DMS 273 treated with DMSO at 0.1 percent for 48 hours (cell line): ENCODE measurements at regions not wholly inside any gene's neighbourhood (a gene's known extent, or its start where the extent isn't known, plus 50 kb on each side); places are given as distances from the start of the nearest gene placed in this dataset.
"Not testable (repeated sequence)": the region's sequence is repeated elsewhere in the genome, so short reads cannot be mapped to it uniquely, and the experiment has no call there.

Experiments
- DNase-seq: peaks from one replicate; lab custom pipeline; 2025; lab: John Stamatoyannopoulos, UW

DNA sequence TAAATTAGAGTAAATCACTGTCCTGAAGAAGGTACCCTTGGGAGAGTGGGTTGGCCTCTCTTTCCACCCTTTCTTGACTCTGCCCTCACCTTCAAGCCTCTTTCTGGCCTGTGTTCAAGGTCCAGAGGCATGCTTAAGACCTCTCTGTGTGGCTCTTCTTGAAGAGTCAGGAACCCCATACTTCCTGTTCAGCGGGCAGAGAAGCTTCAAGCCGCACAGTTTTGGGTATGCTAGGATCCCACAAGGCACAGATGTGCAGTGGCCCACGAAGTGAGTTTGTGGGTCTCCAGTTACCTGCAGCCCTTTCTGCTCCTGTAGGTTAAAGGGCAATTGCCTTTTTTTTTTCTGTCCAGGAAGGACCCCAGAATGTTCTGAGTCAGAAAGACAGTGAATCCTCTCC is 113.7 kb downstream of the PPIAL4A start:
- DNase-seq = not testable (repeated sequence)

DNA sequence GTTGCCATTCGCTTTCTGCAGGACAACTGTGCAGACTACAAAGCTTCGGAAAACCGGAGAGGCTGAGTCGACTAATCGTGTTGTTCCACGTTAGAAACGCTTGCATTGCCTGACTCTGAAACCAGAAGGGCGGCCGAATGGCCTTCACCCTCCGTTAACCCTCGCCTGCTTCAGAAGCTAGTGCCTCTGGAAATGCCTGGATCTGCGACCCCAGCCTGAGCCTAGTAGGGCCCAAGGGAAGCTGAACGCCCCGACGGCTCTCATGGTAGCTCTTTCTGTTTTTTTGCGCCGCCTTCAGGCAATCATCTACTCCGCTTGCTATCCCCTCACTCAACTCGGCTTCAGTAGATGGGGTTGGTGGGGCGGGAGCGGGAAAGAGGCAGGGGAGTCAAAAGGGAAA is 117.3 kb downstream of the PPIAL4A start:
- DNase-seq = not testable (repeated sequence)

DNA sequence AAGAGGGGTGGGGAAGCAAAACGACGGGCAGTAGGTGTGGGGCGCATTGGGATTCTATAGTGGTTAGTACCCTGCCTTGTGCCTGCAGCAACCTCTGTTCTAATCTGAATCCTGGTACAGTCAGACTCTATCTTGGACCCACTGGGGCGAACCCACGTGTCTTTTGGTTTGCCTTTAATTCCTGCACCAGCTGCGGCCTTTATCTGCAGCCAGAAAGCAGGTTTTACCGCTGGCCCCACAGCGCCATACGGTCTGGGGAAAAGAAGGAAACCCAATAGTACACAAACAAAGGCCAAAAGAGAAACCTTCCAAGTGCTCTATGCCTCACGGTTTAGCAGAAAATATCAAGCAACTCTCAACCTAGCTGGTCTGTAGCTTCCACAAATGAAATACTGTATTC is 118.2 kb downstream of the PPIAL4A start:
- DNase-seq = not testable (repeated sequence)

GRCh38 chr1:121008512-121009215 is 119.1 kb downstream of the PPIAL4A start:
- not testable (repeated sequence) for DNase-seq

GRCh38 chr1:121009216-121010057 is 119.9 kb downstream of the PPIAL4A start:
- not testable (repeated sequence) for DNase-seq

DNA sequence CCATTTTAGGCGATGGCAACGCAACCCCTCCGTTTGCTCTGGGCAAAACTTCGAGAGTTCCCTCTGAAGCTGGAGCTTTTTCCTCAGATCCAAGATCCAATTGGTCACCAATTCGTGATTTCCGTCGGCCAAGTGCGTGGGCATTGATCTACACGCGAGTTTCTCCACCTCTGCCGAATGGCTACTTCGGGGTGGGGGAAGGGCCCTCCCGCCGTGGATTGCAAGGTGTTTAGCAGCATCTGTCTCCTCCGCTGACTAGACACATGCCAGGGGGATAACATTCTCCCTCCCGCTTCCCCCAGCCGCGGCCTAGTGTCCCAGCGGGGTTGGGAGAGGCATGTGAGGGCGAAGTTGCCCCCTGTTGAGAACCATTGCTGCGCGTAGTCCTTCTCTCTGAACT is 120.6 kb downstream of the PPIAL4A start:
- DNase-seq = not testable (repeated sequence)

DNA sequence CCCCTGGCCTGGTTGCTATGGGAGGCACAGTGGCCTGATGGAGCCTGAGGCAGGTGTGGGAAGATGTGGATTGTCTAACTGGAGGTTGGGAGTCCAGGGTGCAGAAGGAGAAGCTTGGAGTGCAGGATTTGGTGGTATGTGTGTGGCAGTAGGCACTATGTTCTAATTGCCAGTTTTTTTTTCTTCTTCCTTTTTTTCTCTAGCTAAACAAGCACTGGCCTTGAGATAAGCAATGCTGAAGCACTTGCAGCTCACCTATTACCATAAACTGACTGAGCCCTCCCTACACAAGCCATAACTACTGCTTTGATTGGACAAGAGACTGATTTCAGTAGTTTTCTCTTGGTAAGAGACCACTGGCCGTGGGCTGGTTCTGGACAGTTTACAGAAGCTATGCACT is 123.6 kb downstream of the PPIAL4A start:
- not testable (repeated sequence) for DNase-seq

GRCh38 chr1:121016182-121017028 is 126.8 kb downstream of the PPIAL4A start:
- DNase-seq = peak; percentile 59

DNA sequence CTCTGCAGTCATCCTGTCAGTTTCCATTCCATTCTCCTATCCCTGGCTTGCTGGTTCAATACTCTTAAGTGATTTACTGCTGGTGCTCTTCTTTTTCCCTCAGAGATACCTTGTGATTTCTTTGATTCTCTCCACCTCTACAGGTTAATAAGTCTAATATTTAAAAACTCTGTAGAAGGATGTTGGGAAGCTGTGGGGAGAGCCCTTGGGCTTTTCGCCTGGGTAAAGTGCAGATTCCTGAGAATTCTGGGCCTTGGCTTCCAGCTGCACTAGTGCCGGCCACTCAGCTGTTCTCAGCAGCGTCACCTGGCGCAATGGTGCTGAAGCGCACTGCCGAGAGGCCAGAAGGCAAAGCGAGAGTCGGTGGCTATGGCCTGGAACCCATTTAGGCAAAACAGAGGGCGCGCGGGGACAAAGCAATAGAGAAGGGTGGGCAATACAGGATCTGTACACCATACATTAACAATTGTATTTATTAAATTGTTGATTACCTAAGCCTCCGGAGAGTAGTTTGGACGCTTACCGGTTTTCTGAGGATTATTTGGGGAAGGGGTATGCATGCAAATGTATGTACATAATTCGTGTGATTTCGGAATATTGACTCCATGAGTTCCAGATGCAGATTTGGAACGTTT is 130.3 kb downstream of the PPIAL4A start:
- DNase-seq = not testable (repeated sequence)

DNA sequence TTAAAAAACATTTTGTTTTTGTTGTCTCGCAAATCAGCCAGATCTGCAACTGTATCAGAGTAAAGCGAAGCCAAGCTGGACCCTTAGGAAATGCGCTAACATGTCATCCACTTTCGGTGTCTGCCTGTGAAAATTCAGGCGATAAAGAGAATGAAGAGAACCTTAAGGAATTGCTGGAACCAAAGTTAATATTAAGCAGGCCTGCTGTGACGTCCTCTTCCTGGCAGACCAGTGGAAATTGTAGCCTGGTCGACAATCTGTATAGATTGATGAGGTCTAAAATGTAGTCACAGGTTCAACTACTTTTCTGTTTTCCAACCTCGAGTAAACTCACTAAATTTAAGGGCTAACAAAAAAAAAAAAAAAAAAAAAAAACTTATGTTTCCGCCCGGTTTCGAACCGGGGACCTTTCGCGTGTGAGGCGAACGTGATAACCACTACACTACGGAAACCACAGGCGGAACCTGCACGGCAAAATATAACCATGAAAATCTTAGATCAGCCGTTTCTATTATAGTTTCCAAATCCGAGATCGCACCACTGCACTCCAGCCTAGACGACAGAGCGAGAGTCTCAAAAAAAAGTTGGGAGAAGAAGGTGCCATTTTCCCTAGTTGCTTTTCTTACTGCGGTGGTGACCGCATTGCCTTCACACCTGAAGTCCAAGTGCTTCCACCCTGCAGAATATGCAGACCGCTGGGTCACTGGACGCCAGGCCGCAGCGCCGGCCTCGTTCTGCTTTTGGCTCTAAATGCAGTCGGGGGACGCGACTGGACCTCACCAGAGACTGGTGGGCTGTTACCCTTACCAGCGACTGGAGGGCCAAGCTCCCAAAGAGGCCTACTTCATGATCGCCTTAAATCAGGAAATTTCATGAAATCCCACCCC is 131.0 kb downstream of the PPIAL4A start:
- peak; percentile 1 for DNase-seq

DNA sequence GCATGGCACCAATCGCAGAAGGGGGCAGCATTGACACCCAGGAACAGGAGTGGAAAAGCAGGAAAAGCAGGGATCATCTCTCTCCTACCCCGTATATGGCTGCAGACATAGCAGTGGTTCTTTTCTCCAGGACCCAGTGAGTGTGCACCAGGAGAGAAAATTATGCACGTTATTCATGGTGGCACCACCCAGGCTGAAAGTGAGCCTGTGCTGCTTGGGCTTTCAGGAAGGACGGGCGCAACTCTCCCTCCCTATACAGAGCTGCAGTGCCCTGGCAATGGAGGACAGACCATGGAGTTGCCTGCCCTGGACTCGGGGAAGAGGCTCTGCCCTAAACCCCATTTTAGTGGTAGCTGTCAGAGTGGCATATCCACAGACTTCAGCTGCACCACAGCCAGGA is 132.1 kb downstream of the PPIAL4A start:
- not testable (repeated sequence) for DNase-seq

GRCh38 chr1:121032878-121033494 is 143.4 kb downstream of the PPIAL4A start:
- not testable (repeated sequence) for DNase-seq

GRCh38 chr1:121036792-121037191 is 147.2 kb downstream of the PPIAL4A start:
- not testable (repeated sequence) for DNase-seq

DNA sequence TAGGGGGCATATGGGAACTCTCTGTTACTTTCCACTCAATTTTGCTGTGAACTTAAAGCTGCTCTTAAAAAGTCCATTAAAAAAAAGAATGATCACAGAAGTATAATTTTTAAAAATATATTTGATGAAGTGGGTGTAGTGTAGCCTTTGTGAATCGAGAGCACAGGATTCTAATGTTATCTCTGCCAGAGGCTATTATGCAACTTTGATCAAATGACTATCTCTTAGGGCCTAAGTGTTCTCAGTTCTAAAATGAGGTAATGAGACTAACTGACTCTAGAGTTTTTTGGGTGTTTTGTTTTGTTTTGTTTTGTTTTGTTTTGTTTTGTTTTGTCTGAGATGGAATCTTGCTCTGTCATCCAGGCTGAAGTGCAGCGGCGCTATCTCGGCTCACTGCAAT is 143.2 kb downstream of the FAM72B start:
- not testable (repeated sequence) for DNase-seq

DNA sequence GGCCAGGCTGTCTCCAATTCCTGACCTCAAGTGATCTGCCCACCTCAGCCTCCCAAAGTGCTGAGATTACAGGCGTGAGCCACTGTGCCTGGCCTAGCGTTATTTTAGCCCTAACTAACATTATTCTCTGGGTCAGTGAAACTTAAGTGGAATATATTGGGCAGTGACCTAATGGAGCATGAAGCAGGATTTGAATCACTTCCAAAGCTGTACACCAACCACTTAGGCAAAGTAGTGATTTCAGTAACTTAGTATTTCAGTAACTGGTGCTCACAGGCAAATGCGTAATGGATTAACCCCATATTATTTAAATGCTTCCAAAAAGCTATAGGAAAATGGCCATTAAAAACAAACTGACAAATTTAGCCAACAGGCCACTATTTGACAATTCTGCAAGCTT is 142.6 kb downstream of the FAM72B start:
- not testable (repeated sequence) for DNase-seq

DNA sequence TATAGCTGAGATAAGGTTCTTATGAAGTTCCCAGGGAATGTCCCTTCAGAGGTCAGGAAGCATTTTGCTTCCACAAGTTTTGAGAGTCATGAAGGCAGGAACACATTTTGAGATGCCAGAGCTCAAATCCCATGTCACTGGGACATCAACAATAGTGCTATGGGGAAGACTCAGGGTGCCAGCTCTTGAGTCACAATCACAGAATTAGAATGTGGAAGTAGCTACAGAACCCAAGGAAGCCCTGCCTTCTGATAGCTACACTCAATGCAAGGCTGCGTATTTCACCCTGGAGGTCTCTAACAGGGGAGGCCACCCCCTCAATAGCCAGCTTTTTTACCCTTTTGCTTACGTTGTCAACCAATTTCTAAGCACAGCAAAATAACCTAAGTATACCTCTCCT is 141.3 kb downstream of the FAM72B start:
- DNase-seq = not testable (repeated sequence)

DNA sequence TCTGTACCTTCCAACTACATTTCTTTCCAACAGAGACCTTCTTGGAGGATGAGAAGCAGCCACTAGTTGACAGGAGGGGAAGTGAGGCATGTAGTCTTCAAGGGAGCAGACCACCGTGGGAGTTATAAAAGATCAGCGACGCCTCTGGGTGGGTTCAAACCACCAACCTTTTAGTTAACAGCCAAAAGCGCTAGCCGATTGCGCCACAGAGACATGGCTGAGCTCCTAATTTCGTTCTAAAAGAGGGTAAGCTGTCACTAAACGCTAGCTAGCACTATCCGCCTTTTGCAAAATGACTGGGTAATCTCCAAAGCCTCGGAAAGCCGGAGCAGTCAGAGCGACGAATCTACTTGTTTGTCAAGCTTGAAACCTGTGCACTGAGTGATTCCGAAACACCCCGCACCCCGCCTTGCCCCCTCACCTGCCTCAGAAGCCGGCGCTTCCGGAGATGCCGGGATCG is 135.8 kb downstream of the FAM72B start:
- DNase-seq = not testable (repeated sequence)

DNA sequence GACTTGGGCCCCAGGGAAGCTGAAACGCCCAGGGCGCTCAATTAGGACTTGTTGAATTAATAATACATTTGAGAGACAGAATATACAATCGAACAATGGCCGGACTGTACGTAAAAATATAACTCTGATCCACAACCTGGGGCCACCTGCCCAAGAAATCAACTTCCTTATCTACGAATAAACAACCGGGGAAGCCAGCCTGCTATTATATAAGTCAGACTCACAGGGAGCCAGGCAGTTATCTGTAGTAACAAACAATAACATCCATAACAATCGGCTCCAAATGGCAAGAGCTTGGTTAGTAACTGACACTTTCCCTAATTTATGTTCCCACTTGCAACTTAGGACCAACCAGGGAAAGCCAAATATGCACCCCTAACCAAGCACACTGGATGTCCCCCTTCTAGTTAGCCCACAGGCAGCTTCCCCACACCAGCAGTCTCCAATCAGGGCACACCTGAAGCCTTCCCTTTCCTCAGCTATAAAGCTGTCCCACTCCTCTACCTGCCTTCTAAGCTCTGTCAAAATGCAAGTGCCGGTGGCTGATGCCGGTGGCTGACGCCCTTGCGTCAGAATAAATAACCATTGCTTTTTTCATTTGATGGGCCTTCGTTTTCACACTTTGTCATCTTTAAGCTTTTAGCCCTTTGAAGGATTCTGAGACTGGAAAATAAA is 135.2 kb downstream of the FAM72B start:
- DNase-seq = not testable (repeated sequence)

DNA sequence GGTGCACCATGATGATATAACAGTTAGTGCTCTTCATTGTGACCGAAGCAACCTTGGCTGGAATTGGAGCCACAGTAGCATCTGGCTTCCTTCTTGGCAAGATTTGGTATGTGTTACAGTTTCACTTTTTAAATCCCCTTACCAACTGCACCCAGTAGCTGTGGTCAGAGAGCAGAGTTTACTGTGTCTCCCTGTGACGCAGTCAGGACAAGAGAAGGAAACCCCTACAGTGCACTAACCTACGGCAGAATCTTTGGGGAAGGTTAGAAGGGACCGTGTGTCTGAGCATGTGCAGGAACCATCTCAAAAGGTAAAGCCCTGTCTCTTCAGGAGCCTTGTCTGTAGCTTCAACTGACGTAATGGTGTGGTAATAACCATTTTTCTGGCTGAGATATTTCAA is 134.0 kb downstream of the FAM72B start:
- DNase-seq = not testable (repeated sequence)
